HG02588 (cell line): ENCODE measurements at regions not wholly inside any gene's neighbourhood (a gene's known extent, or its start where the extent isn't known, plus 50 kb on each side); places are given as distances from the start of the nearest gene placed in this dataset.

Experiments
- ATAC-seq: cut with Tn5 transposase; IDR thresholded peaks from one replicate; pipeline ENCODE4 v1.9.1; 2021; ENCODE audit warnings: mild to moderate bottlenecking, moderate library complexity; ENCODE audit not compliant: unreplicated experiment

GRCh38 chr3:72350761-72351505 is 497.3 kb downstream of the SHQ1 start:
- no peak for ATAC-seq

DNA sequence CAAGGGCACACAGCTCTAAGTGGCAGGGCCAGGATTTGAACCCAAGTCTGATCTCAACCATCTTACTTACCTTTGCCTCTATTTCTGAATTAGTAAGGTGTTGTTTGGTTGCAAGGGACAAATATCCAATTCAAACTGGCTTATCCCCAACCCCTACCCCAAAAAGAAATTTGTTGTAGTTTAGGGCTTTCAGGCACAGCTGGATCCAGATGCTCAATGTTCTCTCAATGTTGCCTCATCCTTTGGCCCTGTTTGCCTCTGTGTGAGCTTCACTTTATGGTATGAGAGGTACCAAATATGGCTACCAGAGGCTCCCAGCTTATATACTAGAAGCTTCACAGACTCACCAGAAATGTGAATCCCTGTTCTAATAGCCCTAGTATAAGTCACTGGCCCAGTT is 499.9 kb downstream of the SHQ1 start:
- ATAC-seq: no peak

GRCh38 chr3:72347819-72348319 is 500.4 kb downstream of the SHQ1 start:
- no peak for ATAC-seq

DNA sequence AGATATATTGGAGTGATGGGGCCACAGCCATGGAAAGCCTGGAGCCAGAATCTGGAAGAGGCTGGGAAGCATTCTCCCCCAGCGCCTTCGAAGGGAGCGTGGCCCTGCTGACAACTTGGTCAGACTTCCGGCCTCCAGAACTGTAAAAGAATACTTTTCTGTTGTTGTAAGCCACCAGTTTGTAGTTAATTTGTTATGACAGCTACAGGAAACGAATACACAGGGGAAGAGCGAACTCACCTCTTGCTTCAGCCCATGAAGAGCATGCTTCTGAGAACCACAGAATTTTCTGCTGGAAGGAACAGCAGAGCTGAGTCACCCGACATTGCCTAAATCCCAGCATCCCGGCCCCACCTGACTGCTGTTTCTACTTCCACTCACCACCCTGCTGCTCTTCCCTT is 501.7 kb downstream of the SHQ1 start:
- ATAC-seq: no peak

DNA sequence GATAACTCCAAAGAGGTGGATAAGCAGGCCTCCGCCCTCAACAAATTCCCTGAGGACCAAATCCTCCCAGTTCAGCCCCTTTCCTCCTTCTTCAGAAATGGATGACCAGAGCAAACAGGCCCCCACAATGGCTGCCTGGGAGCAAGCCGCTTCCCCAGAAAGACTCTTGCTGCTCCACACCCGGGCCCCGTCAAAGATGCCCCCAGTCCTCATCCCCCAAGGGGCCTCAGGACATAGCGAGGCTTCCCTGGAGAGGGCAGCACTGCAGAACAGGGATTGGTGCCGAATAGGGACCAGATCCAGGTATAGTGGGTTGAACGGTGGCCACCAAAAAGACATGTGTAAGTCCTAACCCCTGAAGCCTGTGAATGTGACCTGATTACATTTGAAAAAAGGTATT is 502.3 kb downstream of the SHQ1 start:
- ATAC-seq: no peak

DNA sequence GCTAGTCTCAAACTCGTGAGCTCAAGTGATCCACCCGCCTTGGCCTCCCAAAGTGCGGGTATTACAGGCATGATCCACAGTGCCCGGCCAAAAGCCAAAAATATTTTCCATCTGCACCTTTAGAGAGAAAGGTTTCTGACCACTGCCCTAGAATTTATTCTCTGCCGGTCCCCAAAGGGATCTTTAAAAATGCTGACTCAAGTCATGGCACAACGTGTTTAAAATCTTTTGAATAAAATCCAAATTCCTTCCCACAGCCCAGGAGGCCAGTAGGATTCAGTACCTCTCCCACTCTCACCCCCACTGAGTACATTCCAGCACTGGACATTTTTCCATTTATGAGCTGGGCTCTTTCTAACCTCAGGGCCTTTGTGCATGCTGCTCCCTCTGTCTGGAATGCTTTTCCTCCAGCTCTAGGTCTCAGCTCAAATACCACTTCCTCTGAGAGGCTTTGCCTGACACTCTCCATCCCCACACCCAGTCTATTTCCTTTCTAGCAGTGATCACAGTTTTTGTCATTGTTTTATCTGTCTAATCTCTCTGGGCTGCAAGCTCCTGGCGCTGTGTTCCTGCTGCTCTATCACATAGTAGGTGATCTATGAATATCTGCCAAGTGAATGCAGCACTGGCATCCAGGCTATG is 502.9 kb downstream of the SHQ1 start:
- ATAC-seq: no peak

DNA sequence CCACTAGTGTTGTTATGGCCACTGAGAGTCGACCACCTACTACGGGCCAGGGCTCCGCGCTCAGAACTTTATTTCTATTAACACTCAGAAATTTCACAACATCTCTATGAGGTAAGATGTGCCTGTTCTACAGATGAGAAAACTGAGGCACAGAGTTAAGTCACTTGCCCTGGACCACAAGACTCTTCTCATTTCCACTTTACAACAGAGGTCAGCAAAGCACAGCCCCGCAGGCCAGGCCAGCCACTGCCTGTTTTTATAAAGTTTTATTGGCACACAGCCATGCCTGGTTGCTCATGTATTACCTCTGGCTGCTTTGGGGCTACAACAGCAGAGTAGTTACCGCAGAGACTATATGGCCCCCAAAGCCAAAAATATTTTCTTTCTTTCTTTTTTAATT is 503.6 kb downstream of the SHQ1 start:
- no peak for ATAC-seq

GRCh38 chr3:72344236-72344635 is 504.0 kb downstream of the SHQ1 start:
- ATAC-seq: no peak

DNA sequence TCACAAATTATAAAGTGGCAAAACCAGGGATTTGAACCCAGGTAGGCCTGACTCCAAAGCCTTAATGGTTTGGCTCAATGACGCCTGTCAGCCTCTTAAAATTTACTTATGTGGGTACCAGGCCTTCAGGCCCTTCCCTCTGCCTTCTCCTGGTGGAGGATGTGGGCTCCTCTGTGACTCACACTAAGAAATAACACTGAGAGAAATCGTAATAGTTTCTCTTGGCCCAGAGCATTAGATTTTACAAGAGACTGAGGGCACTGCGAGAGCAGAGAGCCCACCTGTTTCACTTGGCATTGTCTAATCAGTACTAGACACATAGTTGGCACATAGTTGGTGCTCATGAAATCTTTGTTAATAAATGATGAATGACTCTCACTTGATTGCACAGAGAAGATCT is 505.2 kb downstream of the SHQ1 start:
- ATAC-seq: no peak

DNA sequence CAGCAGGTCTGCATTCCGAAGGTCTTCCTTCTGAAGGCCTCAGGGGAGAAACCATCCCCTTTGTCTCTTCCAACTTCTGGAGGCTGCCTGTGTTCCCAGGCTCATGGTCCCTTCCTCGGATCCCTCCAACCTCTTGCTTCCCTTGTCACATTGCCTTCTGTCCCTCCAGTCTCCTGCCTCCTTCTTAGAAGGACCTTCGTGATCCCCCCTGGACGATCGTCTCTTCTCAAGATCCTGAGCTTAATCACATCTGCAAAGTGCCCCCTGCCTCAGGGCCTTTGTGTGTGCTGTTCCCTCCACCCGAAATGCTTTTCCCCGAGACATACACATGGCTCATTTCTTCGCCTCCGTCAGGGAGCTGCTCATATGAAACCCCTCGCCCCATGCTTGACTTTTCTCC is 505.8 kb downstream of the SHQ1 start:
- no peak for ATAC-seq

- no peak for ATAC-seq
Observed at GRCh38 chr3:72341920-72342319, 506.3 kb downstream of the SHQ1 start.

DNA sequence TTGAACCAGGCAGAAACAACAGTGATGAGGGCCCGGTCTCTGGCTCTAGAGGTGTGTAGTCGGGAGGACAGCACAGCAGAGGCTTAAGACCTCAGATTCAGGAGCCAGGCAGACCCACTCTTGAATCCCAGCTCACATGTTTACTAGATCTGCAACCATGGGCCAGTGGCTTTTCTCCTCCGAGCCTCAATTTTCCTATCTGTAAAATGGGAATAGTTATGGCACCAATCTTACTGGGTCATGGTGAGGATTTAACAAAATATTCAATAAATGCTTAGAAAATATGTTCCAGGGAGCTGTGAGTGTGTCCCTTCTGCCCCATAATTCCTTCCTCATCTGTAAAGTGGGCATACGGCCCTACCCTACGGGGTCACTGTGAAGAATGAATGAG is 506.9 kb downstream of the SHQ1 start:
- ATAC-seq: no peak

DNA sequence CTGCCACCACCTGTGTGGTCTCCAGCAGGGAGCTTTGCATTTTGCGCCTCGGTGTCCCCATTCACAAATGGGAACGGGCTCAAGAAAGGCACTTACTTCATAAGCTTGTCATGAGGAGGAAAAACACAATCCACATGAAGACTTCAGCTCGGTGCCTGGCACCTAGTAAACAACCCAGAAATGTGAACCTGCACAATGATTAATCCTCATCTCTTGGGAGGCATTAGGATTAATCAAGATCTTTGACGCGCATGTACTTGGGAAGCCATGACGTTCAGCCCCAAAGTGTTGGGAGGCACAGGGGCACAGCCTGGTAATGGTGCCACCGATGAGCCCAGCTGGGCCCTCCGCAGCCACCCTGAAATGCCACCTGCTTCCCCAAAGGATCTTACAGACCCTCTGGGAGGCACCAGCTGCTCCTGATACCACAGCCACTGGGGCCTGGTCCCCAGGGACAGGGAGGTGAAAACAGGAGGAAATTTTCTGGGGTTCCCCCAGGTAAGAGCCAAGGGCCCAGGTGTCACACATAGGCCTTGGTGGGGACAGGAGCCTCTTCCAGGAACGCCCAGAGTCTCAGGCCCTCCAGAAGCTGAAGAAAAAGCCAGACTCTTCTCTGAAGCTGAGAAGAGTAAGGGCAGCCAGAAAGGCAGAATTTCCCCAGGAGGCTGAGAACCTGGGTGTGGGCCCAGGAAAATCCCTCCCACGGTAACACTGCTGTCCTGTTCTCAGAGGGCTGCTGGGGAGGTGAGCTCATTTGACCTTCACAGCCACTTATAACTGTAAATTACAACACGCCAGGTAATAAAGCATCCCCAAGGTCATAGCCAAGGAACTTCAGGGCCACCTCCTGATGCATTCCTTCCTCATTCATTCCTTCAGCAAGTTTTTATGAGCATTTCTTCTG is 507.5 kb downstream of the SHQ1 start:
- ATAC-seq: no peak

DNA sequence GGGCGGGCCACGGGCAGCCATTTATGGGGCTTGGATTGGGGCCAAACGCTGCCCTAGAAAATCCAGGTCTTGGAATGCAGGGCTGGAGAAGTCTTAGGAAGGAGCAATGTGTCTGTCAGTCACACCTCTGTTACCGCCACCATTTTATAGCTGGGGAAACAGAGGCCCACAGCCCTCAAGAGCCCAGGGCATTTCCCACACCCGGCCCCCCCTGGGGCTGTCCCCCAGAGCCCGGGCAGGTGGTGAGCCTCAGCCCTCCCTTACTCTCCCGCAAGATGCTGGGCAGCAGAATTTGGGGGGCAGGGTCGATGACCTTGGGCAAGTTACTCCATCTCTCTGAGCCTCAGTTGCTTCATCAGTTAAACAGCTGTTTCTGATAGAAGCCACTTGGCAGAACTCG is 508.2 kb downstream of the SHQ1 start:
- ATAC-seq: no peak

DNA sequence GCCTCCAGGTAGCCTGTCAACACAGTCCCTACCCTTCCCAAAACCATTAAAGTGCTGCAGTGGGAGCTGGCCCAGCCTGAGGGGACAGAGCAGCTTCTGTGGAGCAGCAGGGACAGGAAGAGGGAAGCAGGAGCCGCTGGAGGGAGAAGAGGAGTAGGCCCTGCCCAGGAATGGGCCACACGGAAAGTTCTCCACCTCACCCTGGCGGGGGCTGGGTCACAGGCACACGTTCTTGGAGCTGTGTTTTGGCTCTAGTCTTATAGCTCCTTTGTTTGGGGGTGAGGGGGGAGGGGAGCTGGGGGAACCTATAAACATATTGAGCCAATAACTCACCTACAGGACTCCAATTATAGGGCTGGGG is 508.6 kb downstream of the SHQ1 start:
- no peak for ATAC-seq

DNA sequence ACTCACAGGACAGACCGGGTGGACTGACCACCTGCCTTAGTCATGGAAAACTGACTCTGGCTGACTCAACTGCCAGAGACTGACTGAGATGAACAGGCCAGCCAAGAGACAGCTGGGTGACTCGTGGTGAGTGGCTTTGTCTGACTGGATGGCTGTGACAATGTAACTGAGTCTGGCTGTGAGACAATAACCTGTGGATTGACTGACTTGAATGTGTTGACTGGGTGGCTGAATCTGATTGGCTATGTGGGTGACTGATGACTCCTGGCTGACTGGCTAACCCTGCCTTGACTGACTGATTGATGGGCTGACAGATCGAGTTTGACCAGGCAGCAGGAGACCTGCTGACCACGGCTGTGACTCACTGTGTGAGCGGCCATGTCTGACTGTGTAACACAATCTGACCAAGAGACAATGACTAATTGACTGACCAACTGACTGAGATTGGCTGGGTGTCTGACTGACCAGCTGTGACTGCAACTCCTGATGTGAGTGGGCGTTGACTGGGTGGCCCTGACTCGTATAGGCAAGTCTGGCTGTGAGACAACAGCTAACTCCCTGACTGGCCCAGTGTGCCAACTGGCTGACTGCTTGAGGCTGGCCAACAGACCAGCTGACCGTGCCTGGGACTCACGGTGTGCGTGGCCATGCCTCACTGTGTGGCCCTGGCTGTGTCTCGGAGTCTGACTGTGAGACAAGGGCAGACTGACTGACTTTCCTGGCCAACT is 509.1 kb downstream of the SHQ1 start:
- ATAC-seq: peak; percentile 34

GRCh38 chr3:72338082-72338941 is 509.9 kb downstream of the SHQ1 start:
- ATAC-seq: no peak

- ATAC-seq: no peak
Observed at GRCh38 chr3:72337480-72337855, 510.8 kb downstream of the SHQ1 start.

GRCh38 chr3:72336821-72337479 is 511.3 kb downstream of the SHQ1 start:
- ATAC-seq: no peak
